HepG2 (cell line): ENCODE measurements at regions not wholly inside any gene's neighbourhood (a gene's known extent, or its start where the extent isn't known, plus 50 kb on each side); places are given as distances from the start of the nearest gene placed in this dataset.

Experiments
- AKAP8 ChIP-seq: sonication (generic); formaldehyde crosslinking; IDR thresholded peaks from 2 replicates; pipeline ENCODE4 v1.5.1; 2020; ENCODE audit warnings: mild to moderate bottlenecking, missing genetic modification reagents
- DNMT1 ChIP-seq: sonication (generic); formaldehyde crosslinking; IDR thresholded peaks from 2 replicates; pipeline ENCODE4 v1.5.1; 2020; ENCODE audit warnings: mild to moderate bottlenecking, missing genetic modification reagents
- GATAD2A ChIP-seq: IDR thresholded peaks from 2 replicates; pipeline ENCODE4 v1.6.1; 2016
- GMEB1 ChIP-seq: sonication (generic); formaldehyde crosslinking; IDR thresholded peaks from 2 replicates; pipeline ENCODE4 v1.5.1; 2020; ENCODE audit warnings: missing genetic modification reagents, mild to moderate bottlenecking, borderline replicate concordance
- KAT2B ChIP-seq: fragments of 150-350 bp; IDR thresholded peaks from 2 replicates; pipeline ENCODE4 v1.6.1; 2014; ENCODE audit warnings: low read depth, low read length, borderline replicate concordance
- NFYC ChIP-seq: IDR thresholded peaks from 2 replicates; pipeline ENCODE4 v1.6.1; 2016; ENCODE audit warnings: missing genetic modification reagents, missing compliant biosample characterization
- NR2C2 ChIP-seq: sonication (generic); formaldehyde crosslinking; IDR thresholded peaks from 2 replicates; pipeline ENCODE4 v1.4.0; 2020; ENCODE audit warnings: missing genetic modification reagents, mild to moderate bottlenecking, moderate library complexity, borderline replicate concordance
- RARG ChIP-seq: sonication (generic); formaldehyde crosslinking; IDR thresholded peaks from 2 replicates; pipeline ENCODE4 v1.4.0; 2020; ENCODE audit warnings: low read depth, mild to moderate bottlenecking, missing genetic modification reagents
- SMARCE1 ChIP-seq: fragments of 450-650 bp; IDR thresholded peaks from 2 replicates; pipeline ENCODE4 v1.6.1; 2017; ENCODE audit warnings: borderline replicate concordance
- SRF ChIP-seq: IDR thresholded peaks from 2 replicates; pipeline ENCODE4 v1.6.1; 2011; ENCODE audit warnings: mild to moderate bottlenecking, low read depth, low read length, moderate library complexity
- TCF12 ChIP-seq, 2 experiments: fragments of 450-650 bp in 1 of 2; sonication (generic) in 1 of 2; formaldehyde crosslinking in 1 of 2; IDR thresholded peaks; 2 replicates each; pipeline versions ENCODE4 v1.6.1 to v1.8.0; 2017 to 2022; ENCODE audit warnings: antibody characterized with exemption in 1 of 2, mild to moderate bottlenecking in 1 of 2, missing genetic modification reagents in 1 of 2, moderate library complexity in 1 of 2
- TOE1 ChIP-seq: sonication (generic); formaldehyde crosslinking; IDR thresholded peaks from 2 replicates; pipeline ENCODE4 v1.4.0; 2020; ENCODE audit warnings: mild to moderate bottlenecking, missing genetic modification reagents
- TSC22D2 ChIP-seq: sonication (generic); formaldehyde crosslinking; IDR thresholded peaks from 2 replicates; pipeline ENCODE4 v1.5.1; 2020; ENCODE audit warnings: missing genetic modification reagents, mild to moderate bottlenecking, borderline replicate concordance
- XBP1 ChIP-seq: sonication (generic); formaldehyde crosslinking; IDR thresholded peaks from 2 replicates; pipeline ENCODE4 v1.5.0; 2020; ENCODE audit warnings: missing genetic modification reagents
- ZFP91 ChIP-seq: sonication (generic); formaldehyde crosslinking; IDR thresholded peaks from 2 replicates; pipeline ENCODE4 v1.9.0; 2022; ENCODE audit warnings: missing genetic modification reagents, mild to moderate bottlenecking, borderline replicate concordance
- ZNF136 ChIP-seq: sonication (generic); formaldehyde crosslinking; IDR thresholded peaks from 2 replicates; pipeline ENCODE4 v1.8.1; 2022; ENCODE audit warnings: low read depth, mild to moderate bottlenecking, moderate library complexity, missing genetic modification reagents
- ZNF225 ChIP-seq: sonication (generic); formaldehyde crosslinking; IDR thresholded peaks from 2 replicates; pipeline ENCODE4 v1.4.0; 2020; ENCODE audit warnings: mild to moderate bottlenecking, missing genetic modification reagents
- ZNF30 ChIP-seq: sonication (generic); formaldehyde crosslinking; IDR thresholded peaks from 2 replicates; pipeline ENCODE4 v1.5.0; 2020; ENCODE audit warnings: mild to moderate bottlenecking, missing genetic modification reagents
- ZNF367 ChIP-seq: sonication (generic); formaldehyde crosslinking; IDR thresholded peaks from 2 replicates; pipeline ENCODE4 v1.4.0; 2020; ENCODE audit warnings: missing genetic modification reagents, borderline replicate concordance
- ZNF563 ChIP-seq: sonication (generic); formaldehyde crosslinking; IDR thresholded peaks from 2 replicates; pipeline ENCODE4 v1.8.0; 2022; ENCODE audit warnings: mild to moderate bottlenecking, moderate library complexity, missing genetic modification reagents
- ZNF629 ChIP-seq: sonication (generic); formaldehyde crosslinking; conservative IDR thresholded peaks from 2 replicates; pipeline ENCODE4 v1.5.0; 2020; ENCODE audit warnings: missing genetic modification reagents
- ZNF670 ChIP-seq: sonication (generic); formaldehyde crosslinking; IDR thresholded peaks from 2 replicates; pipeline ENCODE4 v1.8.0; 2022; ENCODE audit warnings: mild to moderate bottlenecking, missing genetic modification reagents, borderline replicate concordance
- ZNF816 ChIP-seq: sonication (generic); formaldehyde crosslinking; IDR thresholded peaks from 2 replicates; pipeline ENCODE4 v1.8.0; 2022; ENCODE audit warnings: missing genetic modification reagents, mild to moderate bottlenecking, borderline replicate concordance
- TF ChIP-seq, protein P1 (sequence below): IDR thresholded peaks from 2 replicates; pipeline ENCODE4 v1.6.1; 2016; ENCODE audit warnings: control low read depth
- TF ChIP-seq, protein P2 (sequence below): sonication (generic); formaldehyde crosslinking; IDR thresholded peaks from 2 replicates; pipeline ENCODE4 v1.5.0; 2020; ENCODE audit warnings: missing genetic modification reagents

DNA sequence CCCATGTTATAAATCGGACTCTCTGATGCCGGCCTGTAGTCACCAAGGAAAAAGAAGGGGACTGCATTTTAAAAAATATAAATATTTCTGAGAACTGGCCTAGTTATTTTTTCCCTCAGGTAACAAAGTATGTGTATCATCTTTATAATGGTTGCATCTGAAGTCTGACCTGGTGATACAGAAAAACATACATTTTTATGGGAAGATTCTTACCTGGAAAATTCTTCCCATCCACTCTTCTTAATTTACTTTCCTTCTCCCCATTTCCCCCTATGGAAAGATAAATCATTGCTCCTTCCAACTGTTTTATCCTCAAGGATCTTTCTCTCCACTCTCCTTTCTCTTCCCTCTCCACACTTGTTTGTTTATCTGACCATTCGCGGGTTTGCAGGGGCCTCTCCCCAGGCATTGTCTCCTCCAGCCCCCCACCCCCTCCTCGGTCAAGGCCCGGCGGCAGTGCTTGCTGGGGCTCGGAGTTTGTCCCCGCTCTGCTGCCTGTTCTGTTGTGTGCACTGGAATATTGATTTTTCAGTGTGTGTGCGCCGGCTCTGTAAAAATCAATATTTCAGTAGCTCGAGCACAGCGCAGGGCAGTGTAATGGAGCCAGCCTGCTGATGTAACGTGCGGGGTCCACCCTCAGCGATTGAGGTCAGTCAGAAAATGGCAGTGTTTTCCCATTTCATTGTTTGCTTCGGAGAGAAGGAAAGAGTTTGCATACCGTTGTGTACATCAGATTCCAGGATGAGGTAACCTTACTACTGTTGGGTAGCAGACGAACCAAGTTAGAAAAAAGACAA is 199.5 kb upstream of the NFE2L3 start (continued):
- TF ChIP-seq NFYC (CRISPR knock-in tag) = no peak; the same call in 1 of the 2 replicates
- no peak for TF ChIP-seq SRF
- TF ChIP-seq ZNF816 = peak; percentile 85
- TF ChIP-seq ZFP91 (CRISPR knock-in tag) = peak; percentile 79
- 0 out of 2 replicates have a peak, but pooled peaks have one; percentile 29 for TF ChIP-seq AKAP8 (CRISPR knock-in tag)
- no peak; the same call in 1 of the 2 replicates for TF ChIP-seq DNMT1 (CRISPR knock-in tag)
- TF ChIP-seq ZNF629 (CRISPR knock-in tag) = peak; percentile 67
- TF ChIP-seq ZNF367 (CRISPR knock-in tag) = peak; percentile 54; the same call in 1 of the 2 replicates
- TF ChIP-seq ZNF30 (CRISPR knock-in tag) = no peak
- peak; percentile 98 for TF ChIP-seq GATAD2A
- TF ChIP-seq ZNF136 (CRISPR knock-in tag) = 0 out of 2 replicates have a peak, but pooled peaks have one; percentile 50
- TF ChIP-seq ZNF670 (CRISPR knock-in tag) = peak; percentile 88; the same call in 1 of the 2 replicates
- TF ChIP-seq TCF12 (IDR thresholded peaks at IDR 0.05) = no peak
- 0 out of 2 replicates have a peak, but pooled peaks have one; percentile 54 for TF ChIP-seq TCF12 (CRISPR knock-in tag; IDR thresholded peaks at IDR 0.05)
- TF ChIP-seq, protein P1, sequence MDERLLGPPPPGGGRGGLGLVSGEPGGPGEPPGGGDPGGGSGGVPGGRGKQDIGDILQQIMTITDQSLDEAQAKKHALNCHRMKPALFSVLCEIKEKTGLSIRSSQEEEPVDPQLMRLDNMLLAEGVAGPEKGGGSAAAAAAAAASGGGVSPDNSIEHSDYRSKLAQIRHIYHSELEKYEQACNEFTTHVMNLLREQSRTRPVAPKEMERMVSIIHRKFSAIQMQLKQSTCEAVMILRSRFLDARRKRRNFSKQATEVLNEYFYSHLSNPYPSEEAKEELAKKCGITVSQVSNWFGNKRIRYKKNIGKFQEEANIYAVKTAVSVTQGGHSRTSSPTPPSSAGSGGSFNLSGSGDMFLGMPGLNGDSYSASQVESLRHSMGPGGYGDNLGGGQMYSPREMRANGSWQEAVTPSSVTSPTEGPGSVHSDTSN = no peak
- no peak for TF ChIP-seq RARG (CRISPR knock-in tag)
- TF ChIP-seq TSC22D2 (CRISPR knock-in tag) = peak; percentile 71; the same call in 1 of the 2 replicates
- TF ChIP-seq XBP1 (CRISPR knock-in tag) = peak; percentile 66; the same call in 1 of the 2 replicates
- TF ChIP-seq ZNF563 (CRISPR knock-in tag) = peak; percentile 61; the same call in 1 of the 2 replicates
- TF ChIP-seq, protein P2, sequence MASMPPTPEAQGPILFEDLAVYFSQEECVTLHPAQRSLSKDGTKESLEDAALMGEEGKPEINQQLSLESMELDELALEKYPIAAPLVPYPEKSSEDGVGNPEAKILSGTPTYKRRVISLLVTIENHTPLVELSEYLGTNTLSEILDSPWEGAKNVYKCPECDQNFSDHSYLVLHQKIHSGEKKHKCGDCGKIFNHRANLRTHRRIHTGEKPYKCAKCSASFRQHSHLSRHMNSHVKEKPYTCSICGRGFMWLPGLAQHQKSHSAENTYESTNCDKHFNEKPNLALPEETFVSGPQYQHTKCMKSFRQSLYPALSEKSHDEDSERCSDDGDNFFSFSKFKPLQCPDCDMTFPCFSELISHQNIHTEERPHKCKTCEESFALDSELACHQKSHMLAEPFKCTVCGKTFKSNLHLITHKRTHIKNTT (CRISPR knock-in tag) = no peak
- TF ChIP-seq GMEB1 = peak; percentile 72
- TF ChIP-seq TOE1 = no peak
- TF ChIP-seq SMARCE1 = no peak
- peak; percentile 93 for TF ChIP-seq NR2C2
- peak; percentile 87 for TF ChIP-seq ZNF225 (CRISPR knock-in tag)
- peak; percentile 100 for TF ChIP-seq KAT2B
